ENCODE measurements at regions not wholly inside any gene's neighbourhood (a gene's known extent, or its start where the extent isn't known, plus 50 kb on each side); places are given as distances from the start of the nearest gene placed in this dataset.

GRCh38 chr11:119977881-119978280, 160.0 kb downstream of the TRIM29 start (continued):
- TF ChIP-seq AFF1 (IDR thresholded peaks at IDR 0.05; ENCODE audit: low read depth in 1 of 2, partially characterized antibody in 2 of 2) (no peak), RBM15 (IDR thresholded peaks at IDR 0.05; ENCODE audit: insufficient read depth, low read length) (no peak), KDM4B (IDR thresholded peaks at IDR 0.05; ENCODE audit: borderline replicate concordance in 2 of 2, low read depth in 1 of 2) (no peak), TRIM25 (IDR thresholded peaks at IDR 0.05; ENCODE audit: borderline replicate concordance) (no peak), SAP30 (IDR thresholded peaks at IDR 0.05; ENCODE audit: borderline replicate concordance, insufficient read depth, low read depth, low read length, poor library complexity, severe bottlenecking) (no peak), PRDM10 (IDR thresholded peaks at IDR 0.05; ENCODE audit: partially characterized antibody) (no peak), HNRNPH1 (optimal IDR thresholded peaks at IDR 0.05; ENCODE audit: low read depth, low read length) (no peak), HES1 (IDR thresholded peaks at IDR 0.05; ENCODE audit: low read depth) (no peak), ZNF644 (tag; IDR thresholded peaks at IDR 0.05; ENCODE audit: low read depth) (no peak), HBP1 (CRISPR knock-in tag; IDR thresholded peaks at IDR 0.05) (no peak), RFX5 (IDR thresholded peaks at IDR 0.05; ENCODE audit: low read depth, low read length) (no peak)

All from K562 (cell line).